ENCODE measurements at regions not wholly inside any gene's neighbourhood (a gene's known extent, or its start where the extent isn't known, plus 50 kb on each side); places are given as distances from the start of the nearest gene placed in this dataset.

DNA sequence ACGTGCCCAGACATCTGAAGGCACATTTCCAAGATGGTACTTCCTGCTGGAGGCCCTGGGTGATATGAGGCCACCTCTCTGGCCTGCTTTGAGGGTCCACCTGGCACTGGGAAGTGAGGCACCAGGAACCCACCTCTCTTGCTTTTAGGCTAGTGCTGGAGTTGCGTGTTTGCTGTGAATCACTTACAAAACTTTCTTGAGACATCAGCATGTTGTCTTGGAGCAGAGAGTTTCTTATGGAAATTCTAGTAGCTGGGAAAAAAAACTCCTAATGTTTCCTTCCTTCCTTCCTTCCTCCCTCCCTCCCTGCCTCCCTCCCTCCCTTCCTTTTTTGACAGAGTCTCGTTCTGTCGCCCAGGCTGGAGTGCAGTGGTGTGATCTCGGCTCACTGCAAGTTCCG, 341.3 kb downstream of the MIAT start:
- no peaks in the 10 kb centered on the region for H3K9me3 ChIP-seq (ENCODE audit: control insufficient read depth, low read length)
- H3K27me3 ChIP-seq (ENCODE audit: control insufficient read depth, insufficient read depth, low read length) = no peaks in the 10 kb centered on the region
- no peak overlapping the region for H3K9ac ChIP-seq
- TF ChIP-seq, protein P1, sequence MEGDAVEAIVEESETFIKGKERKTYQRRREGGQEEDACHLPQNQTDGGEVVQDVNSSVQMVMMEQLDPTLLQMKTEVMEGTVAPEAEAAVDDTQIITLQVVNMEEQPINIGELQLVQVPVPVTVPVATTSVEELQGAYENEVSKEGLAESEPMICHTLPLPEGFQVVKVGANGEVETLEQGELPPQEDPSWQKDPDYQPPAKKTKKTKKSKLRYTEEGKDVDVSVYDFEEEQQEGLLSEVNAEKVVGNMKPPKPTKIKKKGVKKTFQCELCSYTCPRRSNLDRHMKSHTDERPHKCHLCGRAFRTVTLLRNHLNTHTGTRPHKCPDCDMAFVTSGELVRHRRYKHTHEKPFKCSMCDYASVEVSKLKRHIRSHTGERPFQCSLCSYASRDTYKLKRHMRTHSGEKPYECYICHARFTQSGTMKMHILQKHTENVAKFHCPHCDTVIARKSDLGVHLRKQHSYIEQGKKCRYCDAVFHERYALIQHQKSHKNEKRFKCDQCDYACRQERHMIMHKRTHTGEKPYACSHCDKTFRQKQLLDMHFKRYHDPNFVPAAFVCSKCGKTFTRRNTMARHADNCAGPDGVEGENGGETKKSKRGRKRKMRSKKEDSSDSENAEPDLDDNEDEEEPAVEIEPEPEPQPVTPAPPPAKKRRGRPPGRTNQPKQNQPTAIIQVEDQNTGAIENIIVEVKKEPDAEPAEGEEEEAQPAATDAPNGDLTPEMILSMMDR (IDR thresholded peaks at IDR 0.05) = no peak
- no peaks in the 10 kb centered on the region for H3K4me1 ChIP-seq
- H3K36me3 ChIP-seq (ENCODE audit: control insufficient read depth, insufficient read depth, low read length) = no peaks in the 10 kb centered on the region
- no peak overlapping the region for H2AFZ ChIP-seq
- no peak overlapping the region for H3K27ac ChIP-seq
- H3K4me3 ChIP-seq (ENCODE audit: low read depth, low read length) = no peak overlapping the region
- no peak overlapping the region for H3K4me2 ChIP-seq (ENCODE audit: low read length)
- no peaks in the 10 kb centered on the region for H3K79me2 ChIP-seq

DNA sequence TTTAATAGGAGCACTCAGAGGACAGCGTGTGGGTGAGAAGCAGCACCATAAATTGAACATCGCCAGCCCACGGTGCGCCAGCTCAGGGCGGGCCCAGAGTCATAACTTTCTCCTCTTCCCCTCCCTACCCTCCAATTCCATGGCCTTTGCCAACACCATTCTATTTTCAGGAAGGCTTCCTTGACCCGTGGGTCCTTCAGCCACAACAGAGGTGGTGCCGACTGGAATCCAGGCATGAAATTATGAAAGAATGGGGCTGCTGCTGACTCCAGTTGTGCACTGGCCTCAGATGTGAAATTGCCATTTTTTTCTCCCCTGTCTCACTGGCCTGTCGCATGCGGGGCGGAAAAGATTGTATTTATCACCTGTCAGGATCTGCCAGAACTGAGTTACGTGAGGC, 345.9 kb downstream of the MIAT start:
- H3K27ac ChIP-seq = no peak overlapping the region

DNA sequence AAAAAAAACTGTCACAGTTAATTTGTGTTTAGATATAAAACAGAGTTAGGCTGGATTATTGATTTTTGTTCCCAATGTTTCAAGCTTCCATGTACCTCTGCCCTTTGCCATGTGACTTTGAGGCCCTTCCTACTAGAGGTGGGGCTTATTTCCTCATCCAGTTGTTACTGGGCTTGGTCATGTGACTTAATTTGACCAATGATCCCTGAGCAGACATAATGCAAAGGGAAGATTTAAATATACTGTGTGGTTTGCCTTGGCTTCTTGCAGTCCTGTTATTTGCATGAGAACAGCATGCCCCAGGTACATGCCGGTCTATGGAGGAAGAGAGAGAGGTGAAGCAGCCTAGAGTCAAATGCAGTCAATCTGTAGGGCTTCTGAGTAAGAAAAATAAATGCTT, 347.0 kb downstream of the MIAT start:
- H3K9ac ChIP-seq = no peak overlapping the region
- H3K4me2 ChIP-seq (ENCODE audit: low read length) = no peak overlapping the region
- H2AFZ ChIP-seq = no peak overlapping the region
- no peaks in the 10 kb centered on the region for H3K36me3 ChIP-seq (ENCODE audit: control insufficient read depth, insufficient read depth, low read length)
- H3K4me1 ChIP-seq = no peaks in the 10 kb centered on the region
- H3K79me2 ChIP-seq = no peaks in the 10 kb centered on the region
- H3K27ac ChIP-seq = no peak overlapping the region
- TF ChIP-seq, protein P1 (IDR thresholded peaks at IDR 0.05) = no peak
- no peak overlapping the region for H3K4me3 ChIP-seq (ENCODE audit: low read depth, low read length)
- no peaks in the 10 kb centered on the region for H3K27me3 ChIP-seq (ENCODE audit: control insufficient read depth, insufficient read depth, low read length)
- no peaks in the 10 kb centered on the region for H3K9me3 ChIP-seq (ENCODE audit: control insufficient read depth, low read length)

More for the DNA sequence above, 345.9 kb downstream of the MIAT start:
- Histone ChIP-seq H3K27me3 (ENCODE audit: control insufficient read depth, insufficient read depth, low read length) (no peaks in the 10 kb centered on the region), H3K9ac (no peak overlapping the region), H3K36me3 (ENCODE audit: control insufficient read depth, insufficient read depth, low read length) (no peaks in the 10 kb centered on the region), H3K4me2 (ENCODE audit: low read length) (no peak overlapping the region), H3K79me2 (no peaks in the 10 kb centered on the region), H2AFZ (no peak overlapping the region), H3K9me3 (ENCODE audit: control insufficient read depth, low read length) (no peaks in the 10 kb centered on the region), H3K4me1 (no peaks in the 10 kb centered on the region), H3K4me3 (ENCODE audit: low read depth, low read length) (no peak overlapping the region)
- TF ChIP-seq, protein P1 (IDR thresholded peaks at IDR 0.05) = no peak

DNA sequence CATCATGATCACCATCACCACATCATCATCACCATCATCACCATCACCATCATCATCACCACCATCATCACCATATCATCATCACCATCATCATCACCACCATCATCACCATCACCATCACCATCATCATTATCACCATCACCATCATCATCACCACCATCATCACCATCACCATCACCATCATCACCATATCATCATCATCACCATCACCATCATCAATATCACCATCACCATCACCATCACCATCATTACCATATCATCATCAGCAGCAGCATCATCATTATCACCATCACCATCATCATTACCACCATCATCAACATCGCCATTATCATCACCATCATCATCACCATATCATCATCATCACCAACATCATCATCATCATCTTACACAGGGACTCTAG, 351.1 kb downstream of the MIAT start:
- Histone ChIP-seq H3K36me3 (ENCODE audit: control insufficient read depth, insufficient read depth, low read length) (no peaks in the 10 kb centered on the region), H3K27me3 (ENCODE audit: control insufficient read depth, insufficient read depth, low read length) (no peaks in the 10 kb centered on the region), H3K9me3 (ENCODE audit: control insufficient read depth, low read length) (no peaks in the 10 kb centered on the region), H3K4me1 (no peaks in the 10 kb centered on the region), H2AFZ (no peak overlapping the region), H3K27ac (no peak overlapping the region), H3K4me2 (ENCODE audit: low read length) (no peak overlapping the region), H3K79me2 (no peaks in the 10 kb centered on the region), H3K4me3 (ENCODE audit: low read depth, low read length) (no peak overlapping the region), H3K9ac (no peak overlapping the region)
- TF ChIP-seq, protein P1 (IDR thresholded peaks at IDR 0.05) = no peak

DNA sequence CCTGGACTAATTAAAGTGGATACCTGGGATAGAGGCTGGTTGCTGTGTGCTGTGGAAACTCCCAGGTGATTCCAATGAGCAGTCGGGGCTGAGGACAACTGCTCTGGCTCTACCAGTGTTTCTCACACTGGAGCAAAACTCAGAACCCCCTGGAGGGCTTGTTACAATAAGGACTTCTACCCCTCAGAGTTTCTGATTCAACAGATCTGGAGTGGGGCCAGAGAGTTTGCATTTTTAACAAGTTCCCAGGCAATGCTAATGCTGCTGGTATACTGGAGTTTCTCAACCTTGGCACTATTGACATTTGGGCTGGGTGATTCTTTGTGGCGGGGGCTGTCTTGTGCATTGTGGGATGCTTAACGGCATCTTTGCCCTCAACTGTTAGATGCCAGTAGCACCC, 353.7 kb downstream of the MIAT start:
- TF ChIP-seq, protein P1 (IDR thresholded peaks at IDR 0.05) = no peak
- Histone ChIP-seq H3K4me1 (no peaks in the 10 kb centered on the region), H3K9ac (no peak overlapping the region), H3K27ac (no peak overlapping the region), H3K79me2 (no peaks in the 10 kb centered on the region), H3K36me3 (ENCODE audit: control insufficient read depth, insufficient read depth, low read length) (no peaks in the 10 kb centered on the region), H3K27me3 (ENCODE audit: control insufficient read depth, insufficient read depth, low read length) (no peaks in the 10 kb centered on the region), H3K4me3 (ENCODE audit: low read depth, low read length) (no peak overlapping the region), H2AFZ (no peak overlapping the region), H3K4me2 (ENCODE audit: low read length) (no peak overlapping the region), H3K9me3 (ENCODE audit: control insufficient read depth, low read length) (no peaks in the 10 kb centered on the region)
